Cardiac fibroblast (primary cell): ENCODE measurements at regions not wholly inside any gene's neighbourhood (a gene's known extent, or its start where the extent isn't known, plus 50 kb on each side); places are given as distances from the start of the nearest gene placed in this dataset.

Source experiments
- DNase-seq, 2 donors: peaks; one replicate each; pipeline versions ENCODE4 v3.0.0 to v3.0.0-alpha.2; 2010; ENCODE audit warnings: low read depth in 2 of 2
- H3K4me3 ChIP-seq, 2 donors: replicated peaks in 1 of 2; 1 replicate in 1 of 2; 2 replicates in 1 of 2; pipeline ENCODE4 v1.5.1; 2011; ENCODE audit warnings: low read depth in 2 of 2, low read length in 2 of 2, mild to moderate bottlenecking in 2 of 2, moderate library complexity in 1 of 2
- CTCF ChIP-seq: IDR thresholded peaks from one replicate; pipeline ENCODE4 v1.5.1; 2011; ENCODE audit warnings: low read depth, mild to moderate bottlenecking, low read length, inconsistent platforms

GRCh38 chr4:53929955-53930798 is 134.2 kb downstream of the CHIC2 start:
- no peak overlapping the region for H3K4me3 ChIP-seq
- DNase-seq: peak; percentile 93 to 94
- TF ChIP-seq CTCF: peak; percentile 72

- no peak for TF ChIP-seq CTCF
- peak; percentile 36 to 52 for DNase-seq
Observed at GRCh38 chr4:53929311-53929710, 135.1 kb downstream of the CHIC2 start.

GRCh38 chr4:53928825-53929224 is 135.6 kb downstream of the CHIC2 start:
- TF ChIP-seq CTCF: no peak
- H3K4me3 ChIP-seq: no peak overlapping the region
- DNase-seq: peak; percentile 68 to 84

More at GRCh38 chr4:53929311-53929710, 135.1 kb downstream of the CHIC2 start:
- no peak overlapping the region for H3K4me3 ChIP-seq

- TF ChIP-seq CTCF: no peak
- DNase-seq: no peak
- no peak overlapping the region for H3K4me3 ChIP-seq
Observed at GRCh38 chr4:53925050-53925605, 139.3 kb downstream of the CHIC2 start.

GRCh38 chr4:53924333-53925049 is 139.9 kb downstream of the CHIC2 start:
- TF ChIP-seq CTCF: no peak
- H3K4me3 ChIP-seq: no peak overlapping the region
- no peak for DNase-seq

GRCh38 chr4:53923921-53924320 is 140.5 kb downstream of the CHIC2 start:
- H3K4me3 ChIP-seq: no peak overlapping the region
- TF ChIP-seq CTCF: no peak
- no peak for DNase-seq
